Mucosa of gallbladder (tissue), 1 donor: ENCODE measurements at regions not wholly inside any gene's neighbourhood (a gene's known extent, or its start where the extent isn't known, plus 50 kb on each side); places are given as distances from the start of the nearest gene placed in this dataset.

ENCODE experiments used
- DNase-seq: peaks from one replicate; pipeline ENCODE4 v3.0.0-alpha.2; 2020; ENCODE audit warnings: low spot score
- donor health status: DM: no; HTN: no; CAD: no.

GRCh38 chr13:47168618-47169017 lies 271.8 kb upstream of the HTR2A start:
- DNase-seq, result no peak

GRCh38 chr13:47168066-47168465 lies 271.2 kb upstream of the HTR2A start:
- no peak for DNase-seq

DNA sequence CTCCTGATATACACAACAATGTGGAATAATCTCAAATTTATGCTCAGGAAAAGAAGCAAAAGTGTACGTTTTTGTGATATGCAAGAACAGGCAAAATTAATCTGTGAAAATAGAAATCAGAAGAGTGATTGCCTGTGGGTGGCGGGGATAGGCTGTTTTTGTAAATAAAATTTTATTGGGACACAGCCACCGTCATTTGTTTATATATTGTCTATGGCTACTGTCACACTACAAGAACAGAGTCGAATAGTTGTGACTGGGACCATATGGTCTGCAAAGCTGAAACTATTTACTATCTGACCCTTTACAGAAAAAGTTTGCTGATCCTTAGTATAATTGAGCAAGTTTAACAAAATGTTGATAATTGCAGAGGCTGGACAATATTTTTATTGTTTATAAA lies 269.5 kb upstream of the HTR2A start:
- DNase-seq, result no peak

DNA sequence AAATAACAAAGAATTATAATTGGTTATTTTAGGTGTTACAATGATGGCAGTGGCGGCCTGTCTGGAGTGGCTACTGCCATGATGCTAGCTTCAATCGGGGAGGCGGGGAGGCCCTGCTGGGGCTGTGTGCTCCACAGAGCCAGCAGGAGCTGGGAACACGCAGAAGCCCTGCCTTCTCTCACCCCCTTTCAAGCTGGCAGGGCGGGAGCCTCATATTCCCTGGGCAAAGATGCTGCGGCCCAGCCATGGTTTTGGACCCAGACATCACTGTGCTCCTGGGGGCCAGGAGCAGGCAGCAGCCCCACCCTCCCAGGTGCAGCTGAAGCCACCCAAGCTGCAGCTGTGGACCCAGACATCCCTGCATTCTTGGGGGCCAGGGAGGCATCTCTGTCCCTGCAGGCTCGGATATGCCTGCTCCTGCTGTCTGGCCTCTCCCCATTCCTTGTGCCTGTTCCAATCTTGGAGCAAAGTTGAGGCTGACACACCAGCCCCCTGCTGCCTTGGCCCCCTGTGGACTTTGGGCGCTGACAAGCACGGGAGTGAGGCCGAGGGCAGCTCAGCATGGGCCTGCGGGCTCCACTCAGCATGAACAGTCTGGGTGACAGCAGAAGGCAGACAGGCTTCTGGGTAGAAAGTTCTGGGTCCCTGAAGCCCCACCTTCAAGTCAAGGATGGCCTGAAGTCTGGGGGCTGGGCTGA lies 263.1 kb upstream of the HTR2A start:
- no peak for DNase-seq

DNA sequence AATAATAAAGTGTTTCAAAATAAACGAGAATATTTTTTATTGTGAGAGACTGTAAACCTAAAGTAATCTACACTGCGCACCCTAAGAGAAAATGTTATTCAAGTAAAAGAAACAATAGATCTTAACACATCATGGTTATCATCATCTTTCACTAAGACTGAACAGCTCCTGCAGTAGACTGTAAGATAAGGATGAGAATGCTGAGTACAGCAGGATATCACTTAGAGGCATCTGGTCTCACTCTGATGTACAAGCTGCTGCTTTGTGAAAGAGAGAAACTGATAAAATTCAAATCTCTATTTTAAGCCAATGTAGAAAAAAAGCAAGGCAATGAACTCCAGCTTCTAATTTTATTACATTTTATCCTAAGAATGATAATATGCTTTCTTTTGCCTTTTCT lies 261.7 kb upstream of the HTR2A start:
- DNase-seq, result no peak

GRCh38 chr13:47148543-47148942 lies 251.7 kb upstream of the HTR2A start:
- no peak for DNase-seq

DNA sequence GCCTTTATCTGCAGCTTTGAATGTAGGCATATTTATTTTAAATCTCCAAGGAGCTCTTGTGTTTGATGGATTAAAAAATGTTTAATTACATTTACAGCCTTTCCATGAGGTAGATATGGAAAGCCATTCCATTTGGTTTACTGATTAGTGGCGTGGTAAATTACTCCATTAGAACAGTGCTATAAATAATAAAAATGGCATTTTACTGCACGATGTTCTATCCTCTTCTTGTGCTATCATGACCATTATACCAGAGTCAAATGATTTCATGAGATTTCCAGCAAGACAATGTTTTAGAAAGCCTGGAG lies 250.9 kb upstream of the HTR2A start:
- DNase-seq, result no peak

GRCh38 chr13:47146991-47147811 lies 250.3 kb upstream of the HTR2A start:
- no peak for DNase-seq

DNA sequence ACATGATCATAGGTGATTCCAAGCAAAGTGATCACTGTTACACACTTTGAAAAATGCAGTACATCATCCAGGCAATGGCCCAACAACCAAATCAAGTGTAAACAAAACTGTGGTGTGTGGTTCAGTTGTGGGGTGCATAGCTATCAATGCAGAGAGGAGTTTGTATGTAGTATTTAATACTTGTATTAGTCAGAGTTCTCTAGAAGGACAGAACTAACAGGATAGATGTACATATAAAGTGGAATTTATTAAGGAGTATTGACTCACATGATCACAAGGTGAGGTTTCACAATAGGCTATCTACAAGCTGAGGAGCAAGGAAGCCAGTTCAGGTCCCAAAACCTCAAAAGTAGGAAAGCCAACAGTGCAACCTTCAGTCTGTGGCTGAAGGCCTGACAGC lies 249.3 kb upstream of the HTR2A start:
- no peak for DNase-seq

DNA sequence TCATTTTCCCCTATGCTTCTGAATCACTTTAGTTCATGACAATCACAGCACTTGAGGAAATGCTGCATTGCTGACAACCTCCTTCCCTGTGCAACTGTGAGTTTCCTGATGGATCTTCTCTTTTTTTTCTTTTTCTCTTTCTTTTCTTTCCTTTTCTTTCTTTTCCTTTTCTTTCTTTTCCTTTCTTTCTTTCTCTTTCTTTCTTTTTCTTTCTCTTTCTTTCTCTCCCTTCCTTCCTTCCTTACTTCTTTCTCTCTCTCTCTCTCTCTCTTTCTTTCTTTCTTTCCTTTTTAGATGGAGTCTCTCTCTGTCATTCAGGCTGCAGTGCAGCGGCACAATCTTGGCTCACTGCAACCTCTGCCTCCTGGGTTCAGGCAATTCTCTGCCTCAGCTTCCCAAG lies 247.9 kb upstream of the HTR2A start:
- DNase-seq, result no peak

DNA sequence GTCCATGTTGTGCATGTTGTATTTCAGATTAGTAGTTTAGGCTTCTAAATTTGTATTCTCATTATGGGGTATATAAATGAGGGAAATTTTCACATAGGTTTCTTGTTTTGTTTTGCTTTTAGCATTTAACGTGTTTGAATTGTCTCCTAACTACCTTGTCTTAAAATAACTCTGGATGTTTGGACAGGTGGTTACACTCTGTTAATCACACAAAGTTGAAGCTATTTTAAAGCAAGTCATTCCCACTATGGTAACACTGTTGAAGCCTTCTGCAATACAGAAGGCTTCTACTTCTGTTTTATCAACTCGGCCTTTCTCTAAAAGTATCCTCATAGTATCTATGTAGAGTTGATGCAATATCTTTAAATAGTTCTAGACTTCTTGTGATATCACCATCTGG lies 245.3 kb upstream of the HTR2A start:
- DNase-seq, result no peak

GRCh38 chr13:47139519-47139918 lies 242.7 kb upstream of the HTR2A start:
- no peak for DNase-seq

DNA sequence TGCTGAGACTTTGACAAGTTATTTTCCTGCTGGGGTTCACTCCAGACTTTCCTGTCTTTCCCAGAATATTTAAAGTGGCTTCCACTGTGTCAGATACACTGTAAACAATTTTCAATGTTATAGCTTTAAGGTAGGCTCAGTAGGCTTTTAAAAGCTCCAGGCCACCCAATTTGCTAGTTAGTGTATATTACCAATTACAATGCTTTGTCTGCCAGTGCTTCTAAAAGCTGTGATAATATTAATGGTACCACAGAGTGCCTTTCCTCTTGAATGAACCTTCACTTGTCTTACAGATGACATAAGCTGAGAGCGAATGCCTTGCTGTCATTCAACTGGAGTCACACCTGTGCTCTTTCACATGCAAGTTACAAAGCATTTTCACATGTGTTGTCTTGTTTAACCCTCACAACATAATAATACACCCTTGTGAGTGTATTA lies 239.7 kb upstream of the HTR2A start:
- DNase-seq, result no peak

- DNase-seq, result peak; percentile 27
These were observed 239.1 kb upstream of the HTR2A start for GRCh38 chr13:47135800-47136503.

DNA sequence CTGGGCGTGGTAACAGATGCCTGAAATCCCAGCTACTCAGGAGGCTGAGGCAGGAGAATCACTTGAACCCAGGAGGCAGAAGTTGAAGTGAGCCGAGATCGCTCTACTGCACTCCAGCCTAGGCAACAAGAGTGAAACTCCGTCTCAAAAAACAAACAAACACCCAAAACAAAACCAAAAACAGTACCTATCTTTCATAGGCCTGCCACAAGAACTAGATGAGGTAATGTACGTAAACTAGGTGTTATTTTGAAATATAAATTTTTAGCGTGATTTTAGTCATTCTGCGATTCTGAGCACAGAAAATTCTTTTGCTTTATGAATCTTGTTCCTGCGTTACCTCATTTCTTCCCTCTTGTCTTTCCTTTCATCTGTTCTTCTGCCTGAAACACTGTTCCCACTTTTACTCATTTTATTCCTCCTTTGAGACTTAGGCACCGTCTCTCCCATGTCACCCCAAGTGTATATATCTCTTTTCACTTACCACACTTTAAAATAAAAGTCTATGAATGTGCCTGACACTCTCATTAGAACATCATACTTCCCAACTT lies 238.2 kb upstream of the HTR2A start:
- DNase-seq, result no peak

GRCh38 chr13:47133011-47133445 lies 236.2 kb upstream of the HTR2A start:
- DNase-seq, result no peak

DNA sequence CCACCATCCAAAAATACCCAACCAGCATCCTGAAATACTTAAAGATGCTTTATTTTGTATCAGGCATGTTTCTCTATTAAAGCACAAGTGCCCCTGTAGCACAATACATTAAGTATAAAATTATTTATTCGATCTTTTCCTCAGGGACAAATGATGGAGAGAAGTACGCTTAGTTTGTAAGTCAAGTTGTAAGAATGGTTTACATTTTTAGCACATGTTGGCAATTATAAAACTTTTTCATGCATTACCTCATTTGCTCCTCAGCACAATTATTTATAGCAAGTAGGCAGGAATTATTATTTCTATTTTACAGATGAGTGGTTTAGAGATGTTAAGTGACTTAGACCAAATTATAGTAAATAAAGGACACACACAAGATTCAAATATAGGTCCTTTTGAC lies 232.6 kb upstream of the HTR2A start:
- no peak for DNase-seq

DNA sequence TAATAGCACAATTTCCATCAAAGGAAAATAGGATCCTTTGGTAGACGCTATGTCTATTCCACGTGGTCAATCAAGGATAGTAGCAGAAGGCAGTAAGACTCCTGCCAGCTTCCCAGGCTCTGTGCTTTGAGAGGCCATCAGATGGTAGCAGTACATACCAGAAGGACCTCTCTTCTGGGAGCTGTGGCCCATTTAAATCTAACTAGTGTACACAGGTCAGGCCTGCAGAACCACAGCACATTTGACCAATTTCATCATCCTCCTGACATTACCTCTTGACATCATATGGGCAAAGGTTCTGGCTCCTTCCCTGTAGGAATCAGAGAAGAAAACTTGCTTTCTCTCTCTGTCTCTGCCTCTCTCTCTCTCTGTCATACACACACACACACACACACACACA lies 229.6 kb upstream of the HTR2A start:
- no peak for DNase-seq

DNA sequence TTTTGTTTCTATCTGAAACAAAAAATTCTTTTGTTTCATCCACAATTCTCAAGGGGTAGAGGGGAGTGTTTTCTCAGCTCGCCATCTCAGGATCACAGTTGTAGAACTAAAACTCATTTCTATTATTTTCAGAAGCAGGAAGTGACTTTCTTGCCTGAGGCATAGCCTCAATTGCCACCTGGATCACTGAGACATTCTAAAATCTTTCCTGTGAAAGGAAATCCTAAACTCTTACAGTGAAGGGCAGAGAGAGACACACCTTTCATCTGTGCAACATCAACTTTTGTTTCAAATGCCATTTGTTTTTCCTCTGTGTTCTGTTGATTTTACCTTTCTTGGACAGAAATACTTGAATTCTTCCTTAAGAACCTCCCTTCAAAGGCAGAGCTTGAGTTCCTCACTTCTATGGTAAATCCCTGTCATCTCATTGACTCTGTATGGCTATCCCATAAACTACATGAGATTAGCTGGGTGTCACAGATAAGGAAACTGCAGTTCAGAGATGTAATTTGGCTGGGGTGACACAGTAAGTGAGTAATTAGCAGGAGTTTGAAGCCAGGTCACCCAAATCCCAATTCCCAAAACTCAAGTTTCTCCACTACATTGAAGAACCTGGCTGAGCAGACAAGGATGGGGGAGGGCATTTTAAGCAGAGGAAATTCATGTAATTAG lies 224.4 kb upstream of the HTR2A start:
- no peak for DNase-seq

DNA sequence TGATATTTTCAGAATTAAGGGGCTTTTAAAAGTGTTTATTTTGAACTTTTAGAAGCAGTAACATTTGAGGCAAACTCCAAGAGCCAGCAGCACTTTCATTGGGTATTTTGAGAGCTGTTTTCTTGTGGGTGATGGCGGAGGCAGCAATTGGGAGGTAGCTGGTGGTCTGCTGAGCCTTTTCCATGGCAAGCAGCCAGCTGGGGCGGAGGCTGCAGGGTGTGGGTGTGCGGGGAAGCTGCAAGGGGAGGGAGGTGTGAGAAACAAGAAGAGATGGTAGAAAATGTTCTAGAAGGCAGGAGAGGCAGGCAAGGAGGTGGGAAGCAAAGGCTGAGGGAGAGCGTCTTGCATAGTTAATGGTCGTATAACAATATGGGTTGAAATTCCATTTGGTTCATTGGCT lies 223.4 kb upstream of the HTR2A start:
- DNase-seq, result no peak

DNA sequence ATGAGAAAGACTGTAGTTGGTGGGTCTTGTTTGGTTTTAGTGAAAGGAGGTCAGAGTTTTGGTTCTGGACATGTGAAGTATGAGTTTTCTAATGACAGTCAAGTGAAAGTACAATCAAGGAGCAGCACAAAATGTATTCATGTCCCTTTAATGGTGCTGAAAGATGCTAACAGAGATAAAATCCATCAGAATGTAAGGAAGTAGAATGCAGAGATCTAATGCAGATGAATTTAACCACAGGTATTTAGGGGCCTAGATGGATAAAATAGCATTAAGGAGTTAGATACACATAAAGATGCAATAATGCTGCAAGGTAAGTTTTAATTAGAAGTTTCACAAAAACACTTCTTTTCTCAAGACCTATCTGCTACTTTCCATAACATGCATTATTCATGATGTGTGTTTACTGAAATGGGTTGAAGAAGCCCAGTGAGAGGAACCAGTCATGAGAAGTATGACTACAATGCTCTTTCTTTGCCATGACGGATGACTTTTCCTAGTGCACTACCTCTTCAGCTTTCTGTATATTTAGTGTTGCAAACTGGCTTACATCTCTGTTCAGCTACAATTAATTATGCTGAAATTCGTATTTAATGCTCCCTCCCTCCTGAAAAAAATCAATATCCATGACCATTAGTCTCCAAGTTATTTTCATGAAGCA lies 222.9 kb upstream of the HTR2A start:
- no peak for DNase-seq

- no peak for DNase-seq
These were observed 220.4 kb upstream of the HTR2A start for GRCh38 chr13:47117268-47117667.
